ENCODE measurements at regions not wholly inside any gene's neighbourhood (a gene's known extent, or its start where the extent isn't known, plus 50 kb on each side); places are given as distances from the start of the nearest gene placed in this dataset.

GRCh38 chr7:88589927-88590326 is 169.6 kb upstream of the ZNF804B start:
- TF ChIP-seq CTCF (IDR thresholded peaks at IDR 0.05): no peak
- TF ChIP-seq POLR2A (IDR thresholded peaks at IDR 0.05): no peak
